Skeletal muscle cell (primary cell): ENCODE measurements at regions not wholly inside any gene's neighbourhood (a gene's known extent, or its start where the extent isn't known, plus 50 kb on each side); places are given as distances from the start of the nearest gene placed in this dataset.

Source experiments
- DNase-seq: peaks from one replicate; pipeline ENCODE4 v3.0.0-alpha.2; 2010; ENCODE audit warnings: low read depth
- H3K4me3 ChIP-seq: 2 replicates; pipeline ENCODE4 v1.5.1; 2011; ENCODE audit warnings: low read depth, mild to moderate bottlenecking, control low read depth, low read length, moderate library complexity

GRCh38 chr3:124569761-124570160 lies 160.5 kb upstream of the UMPS start:
- H3K4me3 ChIP-seq = no peak overlapping the region
- DNase-seq = no peak

DNA sequence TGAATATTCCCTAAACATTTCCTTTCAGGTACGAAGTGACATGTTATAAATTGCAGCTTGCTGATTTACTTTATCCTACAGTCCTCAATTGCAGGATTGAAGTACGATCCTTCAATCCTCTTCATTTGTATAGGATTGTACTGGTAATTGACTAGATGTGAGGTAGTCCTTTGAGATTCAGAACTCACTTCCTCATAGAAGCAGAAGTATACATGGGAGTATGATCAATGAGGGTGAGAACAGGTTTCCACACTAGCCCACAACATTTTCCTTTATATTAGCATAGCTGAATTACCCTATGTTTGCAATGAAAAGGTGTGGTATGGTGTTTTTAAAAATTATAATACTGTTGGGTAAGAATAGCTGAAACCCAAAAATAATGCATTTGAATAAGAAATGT lies 160.0 kb upstream of the UMPS start:
- no peak for DNase-seq
- no peak overlapping the region for H3K4me3 ChIP-seq

- DNase-seq = no peak
- H3K4me3 ChIP-seq = no peak overlapping the region
Measured at GRCh38 chr3:124572851-124573405, 157.3 kb upstream of the UMPS start.

- H3K4me3 ChIP-seq = no peak overlapping the region
- DNase-seq = no peak
Measured at GRCh38 chr3:124574012-124574411, 156.2 kb upstream of the UMPS start.

- no peak overlapping the region for H3K4me3 ChIP-seq
- no peak for DNase-seq
Measured at GRCh38 chr3:124576565-124577493, 153.4 kb upstream of the UMPS start.

DNA sequence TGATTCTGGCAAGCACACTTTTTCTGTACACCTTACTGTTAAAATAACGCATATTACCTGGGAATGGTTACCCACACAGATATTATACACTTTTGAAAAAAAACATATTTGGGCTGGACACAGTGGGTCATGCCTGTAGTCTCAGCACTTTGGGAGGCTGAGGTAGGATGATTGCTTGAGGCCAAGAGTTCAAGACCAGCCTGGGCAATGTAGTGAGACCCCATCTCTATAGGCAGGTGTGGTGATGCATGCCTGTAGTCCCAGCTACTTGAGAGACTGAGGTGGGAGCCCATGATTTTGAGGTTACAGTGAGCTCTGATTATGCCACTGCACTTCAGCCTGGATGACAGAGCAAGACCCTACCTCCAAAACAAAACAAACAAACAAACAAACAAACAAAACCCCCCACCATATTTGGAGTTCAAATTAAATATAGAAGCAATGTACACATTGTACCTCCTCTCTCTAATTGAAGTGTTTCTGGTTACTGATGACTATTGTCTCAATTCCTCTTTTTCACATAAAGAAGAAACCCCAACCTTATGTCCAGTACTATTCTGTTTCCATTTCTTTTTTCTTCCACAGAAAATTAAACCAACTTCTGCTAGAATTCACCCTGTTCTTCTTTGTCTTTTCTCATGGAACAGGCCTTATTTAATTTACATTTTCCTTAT lies 152.6 kb upstream of the UMPS start:
- no peak for DNase-seq
- H3K4me3 ChIP-seq = no peak overlapping the region

DNA sequence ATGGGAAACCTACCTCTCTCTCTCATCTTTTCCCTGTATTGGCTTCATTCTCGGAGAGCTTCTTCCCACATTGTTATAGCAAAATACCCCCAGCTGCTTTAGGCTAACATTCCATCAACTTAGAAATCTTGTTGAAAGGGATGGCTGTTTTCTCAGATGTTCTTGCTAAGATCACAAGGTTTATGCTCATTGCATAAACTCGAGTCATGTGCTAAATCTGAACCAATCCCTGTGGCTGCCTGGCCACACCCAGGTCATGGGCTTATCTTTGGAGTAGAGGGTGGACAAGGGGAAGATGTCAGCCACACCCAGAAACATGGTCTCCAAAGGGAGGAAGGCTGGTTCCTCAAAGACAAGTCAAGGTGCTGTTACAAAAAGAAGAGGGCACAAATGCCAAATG lies 150.6 kb upstream of the UMPS start:
- DNase-seq = no peak
- H3K4me3 ChIP-seq = no peak overlapping the region

DNA sequence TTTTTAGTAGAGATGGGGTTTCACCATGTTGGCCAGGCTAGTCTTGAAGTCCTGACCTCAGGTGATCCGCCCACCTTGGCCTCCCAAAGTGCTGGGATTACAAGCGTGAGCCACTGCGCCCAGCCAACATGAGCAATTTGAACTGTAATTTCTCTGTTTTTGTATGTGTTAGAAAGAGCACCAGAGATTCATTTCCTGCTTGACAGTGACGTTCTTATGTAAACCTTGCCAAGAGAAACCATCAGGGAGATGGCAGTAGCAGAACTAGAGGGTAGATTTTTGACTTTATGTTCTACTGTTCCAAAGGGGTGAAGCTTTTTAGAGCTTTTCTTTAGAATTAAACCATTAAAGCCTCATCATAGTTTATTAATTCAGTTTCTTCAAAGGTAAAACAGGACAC lies 148.1 kb upstream of the UMPS start:
- no peak for DNase-seq
- H3K4me3 ChIP-seq = no peak overlapping the region

- no peak for DNase-seq
- no peak overlapping the region for H3K4me3 ChIP-seq
Measured at GRCh38 chr3:124582621-124583395, 147.4 kb upstream of the UMPS start.

DNA sequence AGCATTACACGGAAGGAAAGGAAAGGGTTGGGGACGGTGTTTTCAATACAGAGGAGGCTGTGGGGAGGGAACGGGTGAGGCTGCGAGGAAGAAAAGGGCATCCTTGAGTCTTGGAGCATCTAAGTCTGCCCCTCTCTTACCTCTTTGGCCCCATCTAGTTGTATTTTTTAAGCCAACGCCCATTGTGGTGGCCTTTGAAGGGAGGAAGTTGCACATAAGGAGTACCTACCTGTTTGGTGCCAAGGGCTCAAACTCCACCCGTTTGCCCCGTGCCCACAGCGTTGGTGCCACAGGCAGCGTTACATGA lies 146.1 kb upstream of the UMPS start:
- peak overlapping the region; percentile 46 for H3K4me3 ChIP-seq
- no peak for DNase-seq

GRCh38 chr3:124584552-124585391 lies 145.5 kb upstream of the UMPS start:
- H3K4me3 ChIP-seq = peak overlapping the region; percentile 46
- DNase-seq = no peak

- H3K4me3 ChIP-seq = no peak overlapping the region
- no peak for DNase-seq
Measured at GRCh38 chr3:124586126-124587052, 143.9 kb upstream of the UMPS start.

DNA sequence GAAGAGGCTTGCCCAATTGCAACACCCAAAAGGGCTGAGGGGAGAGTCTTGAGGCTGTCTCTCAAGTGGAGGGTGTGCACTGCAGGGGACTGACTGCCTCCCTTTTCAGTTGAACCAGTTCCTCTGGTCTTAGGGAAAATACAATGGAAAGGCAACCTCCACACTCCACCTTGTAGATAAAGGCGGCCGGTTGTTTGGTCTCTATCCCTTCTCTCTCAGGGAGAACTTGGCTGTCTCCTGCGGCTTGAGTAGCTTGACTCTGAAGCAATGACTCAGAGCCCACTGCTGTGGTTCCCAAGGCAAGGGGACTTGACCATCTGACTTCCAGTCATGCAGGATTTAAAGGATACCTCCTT lies 143.2 kb upstream of the UMPS start:
- no peak for DNase-seq
- H3K4me3 ChIP-seq = no peak overlapping the region

DNA sequence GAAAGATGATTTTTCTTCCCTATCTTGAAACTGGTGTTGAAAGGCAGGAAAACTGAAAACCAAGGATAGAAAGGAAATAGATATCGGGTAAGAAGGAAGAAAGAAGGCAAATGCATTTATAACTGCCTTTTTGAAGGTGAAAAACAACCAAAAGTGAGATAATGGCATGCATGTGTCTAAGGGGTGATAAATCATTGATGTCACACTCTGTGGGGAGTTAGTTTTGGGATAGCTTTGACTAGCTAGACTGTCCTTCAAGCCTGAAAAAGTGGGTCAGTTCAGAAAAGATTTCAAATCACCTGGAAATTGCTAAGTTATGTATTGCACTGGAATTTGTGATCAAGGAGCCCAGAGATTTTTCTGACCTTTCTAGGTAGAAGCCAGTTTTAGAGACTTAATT lies 142.2 kb upstream of the UMPS start:
- no peak overlapping the region for H3K4me3 ChIP-seq
- no peak for DNase-seq

- DNase-seq = no peak
Measured at GRCh38 chr3:124588794-124589193, 141.5 kb upstream of the UMPS start.

DNA sequence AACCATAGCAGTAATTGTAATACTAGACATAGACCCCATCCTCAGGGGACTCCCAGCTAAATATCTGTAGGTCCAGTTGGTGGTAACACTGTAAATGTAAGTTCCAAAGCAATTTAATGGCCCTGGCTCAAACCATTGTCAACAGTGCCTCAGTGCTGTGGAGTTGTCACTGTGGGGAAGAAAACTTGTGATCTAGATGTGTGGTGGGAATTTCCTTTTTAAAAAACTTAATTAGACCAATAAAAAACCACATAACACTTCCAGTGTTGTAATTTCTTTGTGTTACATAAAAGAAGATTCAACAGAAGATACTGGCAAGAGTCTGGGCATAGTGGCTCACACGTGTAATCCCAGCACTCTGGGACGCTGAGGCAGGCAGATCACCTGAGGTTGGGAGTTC lies 138.6 kb upstream of the UMPS start:
- DNase-seq = no peak
- H3K4me3 ChIP-seq = no peak overlapping the region

More at GRCh38 chr3:124588794-124589193, 141.5 kb upstream of the UMPS start:
- H3K4me3 ChIP-seq = no peak overlapping the region

DNA sequence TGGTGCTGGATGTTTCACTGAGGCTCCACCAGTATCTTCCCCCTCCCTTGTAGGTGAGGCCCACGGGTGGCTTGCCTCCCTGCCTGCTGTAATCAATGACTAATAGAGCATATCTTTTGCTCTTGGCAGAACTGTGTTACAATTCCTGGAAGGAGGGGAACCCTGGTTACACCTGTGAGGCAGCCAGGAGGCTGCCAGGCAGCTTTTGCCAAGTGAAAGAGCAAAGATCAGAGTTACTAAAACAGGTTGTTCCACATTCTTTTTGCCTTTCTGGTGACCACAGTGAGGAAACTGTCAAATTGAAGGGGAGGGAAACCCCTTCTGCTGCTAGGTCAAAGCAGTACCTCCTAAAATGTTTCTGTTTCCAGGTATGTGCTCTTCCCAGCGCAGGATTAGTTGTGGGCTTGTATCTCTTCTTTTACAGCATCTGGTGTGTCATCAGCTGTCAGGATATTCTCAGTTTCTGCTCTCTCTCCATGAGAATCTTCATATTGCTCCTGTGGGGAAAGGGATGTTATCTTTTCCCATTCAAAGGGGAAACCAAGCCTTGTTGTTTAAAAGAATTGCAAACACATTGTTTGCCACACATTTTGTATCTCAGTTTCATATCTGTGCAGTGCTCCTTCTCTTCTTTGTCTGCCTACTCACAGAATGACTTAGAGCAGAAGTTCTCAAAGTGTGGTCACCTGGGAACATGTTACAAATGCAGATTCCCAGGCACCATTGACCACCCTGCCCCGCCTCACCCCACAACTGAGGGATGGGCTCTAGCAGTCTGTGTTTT lies 137.4 kb upstream of the UMPS start:
- no peak overlapping the region for H3K4me3 ChIP-seq
- DNase-seq = no peak

DNA sequence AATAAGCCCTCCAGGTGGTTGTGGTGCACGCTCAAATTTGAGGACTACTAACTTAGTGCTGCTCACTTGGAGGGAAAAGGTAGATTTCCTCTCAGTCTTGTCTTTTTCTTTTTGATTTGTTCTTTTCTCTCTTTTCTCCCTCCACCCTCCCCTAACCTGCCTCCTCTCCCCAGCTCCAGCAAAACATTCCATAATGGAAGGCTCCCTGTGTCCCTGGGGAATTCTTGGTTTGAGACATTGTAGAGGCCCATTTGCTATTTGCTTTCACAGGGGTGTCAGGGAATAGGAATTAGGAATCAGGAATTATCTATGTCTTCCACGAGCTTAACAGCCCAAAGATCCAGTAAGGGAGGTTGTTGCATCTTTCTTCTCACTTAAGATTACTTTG lies 136.8 kb upstream of the UMPS start:
- H3K4me3 ChIP-seq = no peak overlapping the region
- DNase-seq = no peak
